ENCODE measurements at regions not wholly inside any gene's neighbourhood (a gene's known extent, or its start where the extent isn't known, plus 50 kb on each side); places are given as distances from the start of the nearest gene placed in this dataset.

- DNase-seq = no peak
Measured at GRCh38 chr9:88799541-88800328, 191.5 kb upstream of the S1PR3 start.

- no peak for DNase-seq
Measured at GRCh38 chr9:88800329-88800682, 191.0 kb upstream of the S1PR3 start.

GRCh38 chr9:88801214-88801796 is 190.0 kb upstream of the S1PR3 start:
- no peak for DNase-seq

- DNase-seq = peak; percentile 5
Measured at GRCh38 chr9:88802533-88802932, 188.7 kb upstream of the S1PR3 start.

GRCh38 chr9:88803546-88804253 is 187.6 kb upstream of the S1PR3 start:
- no peak for DNase-seq

- DNase-seq = no peak
Measured at GRCh38 chr9:88804254-88804596, 187.0 kb upstream of the S1PR3 start.

GRCh38 chr9:88805217-88805943 is 185.9 kb upstream of the S1PR3 start:
- no peak for DNase-seq

GRCh38 chr9:88807426-88807825 is 183.8 kb upstream of the S1PR3 start:
- DNase-seq = no peak

- DNase-seq = no peak
Measured at GRCh38 chr9:88808019-88808656, 183.1 kb upstream of the S1PR3 start.

GRCh38 chr9:88808761-88809354 is 182.4 kb upstream of the S1PR3 start:
- DNase-seq = no peak

- no peak for DNase-seq
Measured at GRCh38 chr9:88809355-88810161, 181.7 kb upstream of the S1PR3 start.

GRCh38 chr9:88810826-88811225 is 180.4 kb upstream of the S1PR3 start:
- no peak for DNase-seq

GRCh38 chr9:88811511-88811910 is 179.8 kb upstream of the S1PR3 start:
- no peak for DNase-seq

GRCh38 chr9:88812938-88813637 is 178.2 kb upstream of the S1PR3 start:
- no peak for DNase-seq

- no peak for DNase-seq
Measured at GRCh38 chr9:88813638-88814209, 177.5 kb upstream of the S1PR3 start.

- DNase-seq = no peak
Measured at GRCh38 chr9:88814577-88814976, 176.7 kb upstream of the S1PR3 start.

GRCh38 chr9:88816141-88816540 is 175.1 kb upstream of the S1PR3 start:
- no peak for DNase-seq

- DNase-seq = no peak
Measured at GRCh38 chr9:88816591-88816990, 174.7 kb upstream of the S1PR3 start.

- DNase-seq = no peak
Measured at GRCh38 chr9:88817628-88818027, 173.6 kb upstream of the S1PR3 start.

- no peak for DNase-seq
Measured at GRCh38 chr9:88818495-88819201, 172.6 kb upstream of the S1PR3 start.

Data from stimulated activated CD4-positive, alpha-beta T cell treated with anti-CD3 and anti-CD28 coated beads, Interleukin-1b, Interleukin-23, amount 100 ng/mL, for 48 hours (primary cell).